HG02884 (cell line): ENCODE measurements at regions not wholly inside any gene's neighbourhood (a gene's known extent, or its start where the extent isn't known, plus 50 kb on each side); places are given as distances from the start of the nearest gene placed in this dataset.

Source experiments
- ATAC-seq: cut with Tn5 transposase; IDR thresholded peaks from one replicate; pipeline ENCODE4 v1.9.1; 2021; ENCODE audit warnings: mild to moderate bottlenecking, moderate library complexity; ENCODE audit not compliant: unreplicated experiment

- ATAC-seq, result no peak
Measured at GRCh38 chr2:43022896-43023295, 203.5 kb downstream of the ZFP36L2 start.

GRCh38 chr2:43021791-43022509 lies 204.5 kb downstream of the ZFP36L2 start:
- no peak for ATAC-seq

- ATAC-seq, result no peak
Measured at GRCh38 chr2:43020990-43021669, 205.3 kb downstream of the ZFP36L2 start.

GRCh38 chr2:43020296-43020695 lies 206.1 kb downstream of the ZFP36L2 start:
- no peak for ATAC-seq

- no peak for ATAC-seq
Measured at GRCh38 chr2:43019536-43020183, 206.7 kb downstream of the ZFP36L2 start.

- ATAC-seq, result no peak
Measured at GRCh38 chr2:43019025-43019367, 207.4 kb downstream of the ZFP36L2 start.

- no peak for ATAC-seq
Measured at GRCh38 chr2:43018179-43019024, 208.0 kb downstream of the ZFP36L2 start.

- ATAC-seq, result no peak
Measured at GRCh38 chr2:43013821-43014345, 212.5 kb downstream of the ZFP36L2 start.

GRCh38 chr2:43012966-43013365 lies 213.4 kb downstream of the ZFP36L2 start:
- ATAC-seq, result no peak

GRCh38 chr2:43011158-43011491 lies 215.3 kb downstream of the ZFP36L2 start:
- no peak for ATAC-seq

- ATAC-seq, result no peak
Measured at GRCh38 chr2:43010438-43011157, 215.8 kb downstream of the ZFP36L2 start.

GRCh38 chr2:43009448-43009847 lies 217.0 kb downstream of the ZFP36L2 start:
- no peak for ATAC-seq

GRCh38 chr2:43008388-43008787 lies 216.0 kb upstream of the HAAO start:
- no peak for ATAC-seq

- ATAC-seq, result no peak
Measured at GRCh38 chr2:43007901-43008300, 215.5 kb upstream of the HAAO start.

GRCh38 chr2:43006834-43007543 lies 214.6 kb upstream of the HAAO start:
- no peak for ATAC-seq

GRCh38 chr2:43005975-43006833 lies 213.8 kb upstream of the HAAO start:
- no peak for ATAC-seq

- no peak for ATAC-seq
Measured at GRCh38 chr2:43005245-43005974, 213.0 kb upstream of the HAAO start.

GRCh38 chr2:43004879-43005244 lies 212.5 kb upstream of the HAAO start:
- no peak for ATAC-seq
